GM21423 (cell line): ENCODE measurements at regions not wholly inside any gene's neighbourhood (a gene's known extent, or its start where the extent isn't known, plus 50 kb on each side); places are given as distances from the start of the nearest gene placed in this dataset.
"Not testable (repeated sequence)": the region's sequence is repeated elsewhere in the genome, so short reads cannot be mapped to it uniquely, and the experiment has no call there.

Experiments
- ATAC-seq: cut with Tn5 transposase; IDR thresholded peaks from one replicate; pipeline ENCODE4 v1.9.1; 2021; ENCODE audit warnings: mild to moderate bottlenecking, moderate library complexity; ENCODE audit not compliant: unreplicated experiment

- ATAC-seq = no peak
These were observed 567.1 kb upstream of the NR2F2 start for GRCh38 chr15:95763426-95763825.

GRCh38 chr15:95765161-95765560 is 565.3 kb upstream of the NR2F2 start:
- no peak for ATAC-seq

GRCh38 chr15:95770196-95770595 is 560.3 kb upstream of the NR2F2 start:
- no peak for ATAC-seq

- no peak for ATAC-seq
These were observed 557.5 kb upstream of the NR2F2 start for GRCh38 chr15:95772982-95773381.

- no peak for ATAC-seq
These were observed 546.0 kb upstream of the NR2F2 start for GRCh38 chr15:95784508-95784907.

- ATAC-seq = not testable (repeated sequence)
These were observed 545.2 kb upstream of the NR2F2 start for GRCh38 chr15:95785276-95785675.

- no peak for ATAC-seq
These were observed 537.3 kb upstream of the NR2F2 start for GRCh38 chr15:95793231-95793630.

GRCh38 chr15:95795386-95795785 is 535.1 kb upstream of the NR2F2 start:
- ATAC-seq = no peak

- ATAC-seq = no peak
These were observed 531.0 kb upstream of the NR2F2 start for GRCh38 chr15:95799286-95800200.

- ATAC-seq = no peak
These were observed 526.0 kb upstream of the NR2F2 start for GRCh38 chr15:95804484-95804883.

- no peak for ATAC-seq
These were observed 518.0 kb upstream of the NR2F2 start for GRCh38 chr15:95812491-95812890.

GRCh38 chr15:95814908-95815307 is 515.6 kb upstream of the NR2F2 start:
- ATAC-seq = no peak

- no peak for ATAC-seq
These were observed 513.9 kb upstream of the NR2F2 start for GRCh38 chr15:95816591-95816990.

- ATAC-seq = no peak
These were observed 507.5 kb upstream of the NR2F2 start for GRCh38 chr15:95822961-95823360.

- no peak for ATAC-seq
These were observed 505.3 kb upstream of the NR2F2 start for GRCh38 chr15:95825208-95825607.

- ATAC-seq = no peak
These were observed 504.7 kb upstream of the NR2F2 start for GRCh38 chr15:95825671-95826411.

- ATAC-seq = no peak
These were observed 503.9 kb upstream of the NR2F2 start for GRCh38 chr15:95826412-95827195.

- no peak for ATAC-seq
These were observed 501.4 kb upstream of the NR2F2 start for GRCh38 chr15:95829062-95829461.

- no peak for ATAC-seq
These were observed 500.2 kb upstream of the NR2F2 start for GRCh38 chr15:95830281-95830680.

- no peak for ATAC-seq
These were observed 497.8 kb upstream of the NR2F2 start for GRCh38 chr15:95832668-95833067.
